ENCODE measurements at regions not wholly inside any gene's neighbourhood (a gene's known extent, or its start where the extent isn't known, plus 50 kb on each side); places are given as distances from the start of the nearest gene placed in this dataset.

GRCh38 chr2:48135797-48136196 lies 178.7 kb upstream of the FOXN2 start:
- Histone ChIP-seq H3K4me1 (ENCODE audit: low read depth) (peaks cover 10% of the 10 kb centered on the region), H3K36me3 (no peaks in the 10 kb centered on the region), H3K4me3 (no peak overlapping the region), H3K27me3 (no peaks in the 10 kb centered on the region), H3K9me3 (ENCODE audit: low read depth) (no peaks in the 10 kb centered on the region), H3K27ac (no peak overlapping the region)
- DNase-seq (ENCODE audit: low read depth in 1 of 2, low spot score in 1 of 2): no peak
- no peak for TF ChIP-seq CTCF (IDR thresholded peaks at IDR 0.05; ENCODE audit: low read depth, low read length)

GRCh38 chr2:48137829-48138228 lies 176.7 kb upstream of the FOXN2 start:
- Histone ChIP-seq H3K36me3 (no peaks in the 10 kb centered on the region), H3K27ac (no peak overlapping the region), H3K9me3 (ENCODE audit: low read depth) (no peaks in the 10 kb centered on the region), H3K27me3 (no peaks in the 10 kb centered on the region), H3K4me3 (no peak overlapping the region), H3K4me1 (ENCODE audit: low read depth) (peaks cover 10% of the 10 kb centered on the region)
- TF ChIP-seq CTCF (IDR thresholded peaks at IDR 0.05; ENCODE audit: low read depth, low read length): no peak
- DNase-seq (ENCODE audit: low read depth in 1 of 2, low spot score in 1 of 2): no peak

DNA sequence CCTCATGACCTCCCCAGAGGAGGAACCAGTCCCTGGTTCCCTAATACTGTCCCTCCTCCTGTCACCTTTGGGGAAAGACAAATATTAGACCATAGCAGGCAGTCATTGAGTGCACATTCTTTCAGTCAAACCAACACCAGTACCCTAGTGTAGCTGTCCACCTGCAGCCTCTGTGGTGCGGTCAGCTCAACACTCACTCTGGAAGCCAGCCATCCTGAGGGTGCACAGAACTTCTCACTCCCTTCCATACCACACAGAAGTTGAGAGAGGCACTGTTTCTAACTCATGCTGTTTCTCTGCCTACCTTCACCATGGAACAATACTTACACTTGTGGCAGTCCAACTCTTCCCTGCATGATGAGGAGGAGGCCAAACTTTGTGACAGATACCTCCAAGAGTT lies 175.6 kb upstream of the FOXN2 start:
- TF ChIP-seq CTCF (IDR thresholded peaks at IDR 0.05; ENCODE audit: low read depth, low read length): no peak
- no peak overlapping the region for H3K4me3 ChIP-seq
- DNase-seq (ENCODE audit: low read depth in 1 of 2, low spot score in 1 of 2): no peak

DNA sequence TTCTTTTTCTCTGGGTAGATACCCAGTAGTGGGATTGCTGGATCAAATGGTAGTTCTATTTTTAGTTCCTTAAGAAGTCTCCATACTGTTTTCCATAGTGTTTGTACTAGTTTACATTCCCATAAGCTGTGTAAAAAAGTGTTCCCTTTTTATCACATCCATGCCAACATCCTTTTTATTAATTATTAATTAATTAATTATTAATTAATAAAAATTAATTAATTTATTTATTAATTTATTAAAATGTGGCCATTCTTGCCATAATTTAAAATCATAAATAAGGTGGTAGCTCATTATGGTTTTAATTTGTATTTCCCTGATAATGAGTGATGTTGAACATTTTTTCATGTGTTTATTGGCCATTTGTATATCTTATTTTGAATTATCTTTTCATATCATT lies 173.9 kb upstream of the FOXN2 start:
- no peaks in the 10 kb centered on the region for H3K36me3 ChIP-seq
- no peaks in the 10 kb centered on the region for H3K9me3 ChIP-seq (ENCODE audit: low read depth)
- peaks cover 12% of the 10 kb centered on the region for H3K4me1 ChIP-seq (ENCODE audit: low read depth)
- no peak overlapping the region for H3K27ac ChIP-seq
- TF ChIP-seq CTCF (IDR thresholded peaks at IDR 0.05; ENCODE audit: low read depth, low read length): no peak
- H3K4me3 ChIP-seq: no peak overlapping the region
- no peaks in the 10 kb centered on the region for H3K27me3 ChIP-seq
- DNase-seq (ENCODE audit: low read depth in 1 of 2, low spot score in 1 of 2): no peak

More for the DNA sequence above, 175.6 kb upstream of the FOXN2 start:
- Histone ChIP-seq H3K27ac (no peak overlapping the region), H3K27me3 (no peaks in the 10 kb centered on the region), H3K9me3 (ENCODE audit: low read depth) (no peaks in the 10 kb centered on the region), H3K36me3 (no peaks in the 10 kb centered on the region), H3K4me1 (ENCODE audit: low read depth) (peaks cover 10% of the 10 kb centered on the region)

DNA sequence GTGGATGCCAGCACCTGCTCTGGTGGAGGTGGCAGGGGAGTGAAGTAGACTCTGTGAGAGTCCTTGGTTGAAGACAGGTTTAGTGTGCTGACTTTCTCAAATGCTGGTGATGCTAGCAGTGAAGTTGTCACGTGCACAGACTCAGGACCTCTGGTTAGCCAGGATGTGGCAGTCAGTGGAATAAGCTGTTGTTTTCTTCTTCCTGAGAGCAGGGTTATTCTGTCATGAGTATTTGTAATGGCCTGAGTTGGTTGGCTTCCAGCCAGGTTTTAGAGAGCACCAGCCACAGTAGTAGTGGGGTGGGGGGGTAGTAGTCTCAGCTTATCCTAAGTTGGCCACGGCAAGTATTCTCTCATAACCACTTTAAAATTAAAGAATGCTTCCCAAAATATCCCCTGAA lies 169.7 kb upstream of the FOXN2 start:
- H3K9me3 ChIP-seq (ENCODE audit: low read depth): no peaks in the 10 kb centered on the region
- H3K27me3 ChIP-seq: no peaks in the 10 kb centered on the region
- no peak for TF ChIP-seq CTCF (IDR thresholded peaks at IDR 0.05; ENCODE audit: low read depth, low read length)
- peak overlapping the region; percentile 17 for H3K27ac ChIP-seq
- no peak overlapping the region for H3K4me3 ChIP-seq
- DNase-seq (ENCODE audit: low read depth in 1 of 2, low spot score in 1 of 2): peak; percentile 63
- H3K4me1 ChIP-seq (ENCODE audit: low read depth): peaks cover 10% of the 10 kb centered on the region
- H3K36me3 ChIP-seq: no peaks in the 10 kb centered on the region

Measured in cardiac muscle cell (in vitro differentiated cells and primary cell).